Esophagus muscularis mucosa (tissue), 4 donors: ENCODE measurements at regions not wholly inside any gene's neighbourhood (a gene's known extent, or its start where the extent isn't known, plus 50 kb on each side); places are given as distances from the start of the nearest gene placed in this dataset.

Experiments
- DNase-seq: peaks from one replicate; pipeline ENCODE4 v3.0.0-alpha.2; 2017; ENCODE audit errors: extremely low spot score
- H3K27ac ChIP-seq, 4 donors: fragments of 200-600 bp; sonication (generic); replicated peaks in 1 of 4; 1 replicate in 3 of 4; 2 replicates in 1 of 4; pipeline ENCODE4 v1.5.1; 2016 to 2019; ENCODE audit warnings: mild to moderate bottlenecking in 1 of 4
- H3K27me3 ChIP-seq, 4 donors: fragments of 200-600 bp; sonication (generic); one replicate each; pipeline versions ENCODE4 v1.5.1 to v1.6.0; 2016 to 2019
- H3K36me3 ChIP-seq, 4 donors: fragments of 200-600 bp; sonication (generic); one replicate each; pipeline ENCODE4 v1.5.1; 2016 to 2019
- H3K4me1 ChIP-seq, 4 donors: fragments of 200-600 bp; sonication (generic); one replicate each; pipeline ENCODE4 v1.5.1; 2016 to 2019
- H3K4me3 ChIP-seq, 4 donors: fragments of 200-600 bp; sonication (generic); 1 replicate in 2 of 4; 2 replicates in 2 of 4; pipeline ENCODE4 v1.5.1; 2016 to 2019; ENCODE audit warnings: mild to moderate bottlenecking in 4 of 4, moderate library complexity in 1 of 4
- H3K9me3 ChIP-seq, 4 donors: fragments of 200-600 bp; sonication (generic); 1 replicate in 3 of 4; 2 replicates in 1 of 4; pipeline ENCODE4 v1.5.1; 2016 to 2019
- CTCF ChIP-seq, 3 experiments: fragments of 200-600 bp in 2 of 3; fragments of 450-650 bp in 1 of 3; sonication (generic) in 2 of 3; IDR thresholded peaks; one replicate each; pipeline ENCODE4 v1.5.1; 2017 to 2019; ENCODE audit warnings: antibody characterized with exemption in 3 of 3, mild to moderate bottlenecking in 2 of 3, moderate library complexity in 1 of 3
- EP300 ChIP-seq: sonication (generic); formaldehyde crosslinking; IDR thresholded peaks from one replicate; pipeline ENCODE4 v1.6.1; 2017; ENCODE audit warnings: antibody characterized with exemption
- POLR2A ChIP-seq: fragments of 450-650 bp; IDR thresholded peaks from one replicate; pipeline ENCODE4 v1.6.1; 2017; ENCODE audit warnings: antibody characterized with exemption, moderate library complexity, mild to moderate bottlenecking, low read depth
- POLR2AphosphoS5 ChIP-seq, 2 donors: sonication (generic); formaldehyde crosslinking; IDR thresholded peaks; one replicate each; pipeline ENCODE4 v1.6.1; 2017; ENCODE audit warnings: antibody characterized with exemption in 2 of 2
- WGBS: methylation state at CpG from one replicate; pipeline ENCODE4 v1.1.5; 2018; 5-methylcytosine and 5-hydroxymethylcytosine counted together
- intact Hi-C: fragments of 100-400 bp; cut with DNase I; formaldehyde crosslinking; loops from one replicate; pipeline ENCODE4 v1.15.1; 2023

GRCh38 chr10:52541006-52541473 lies 227.0 kb downstream of the DKK1 start:
- Histone ChIP-seq H3K4me1 (no peaks in the 10 kb centered on the region), H3K27me3 (no peaks in the 10 kb centered on the region), H3K36me3 (no peaks in the 10 kb centered on the region), H3K9me3 (no peaks in the 10 kb centered on the region), H3K27ac (no peak overlapping the region), H3K4me3 (no peak overlapping the region)
- no peak for DNase-seq
- WGBS, result 8% methylated on average over 2 of the region's 2 CpGs
- intact Hi-C loops, result no loop called here
- TF ChIP-seq POLR2A, result no peak
- TF ChIP-seq POLR2AphosphoS5 (IDR thresholded peaks at IDR 0.05), result no peak
- TF ChIP-seq CTCF (IDR thresholded peaks at IDR 0.05), result no peak
- TF ChIP-seq EP300, result no peak

- Histone ChIP-seq H3K4me3 (no peak overlapping the region), H3K27me3 (no peaks in the 10 kb centered on the region), H3K4me1 (no peaks in the 10 kb centered on the region), H3K36me3 (no peaks in the 10 kb centered on the region), H3K9me3 (no peaks in the 10 kb centered on the region), H3K27ac (no peak overlapping the region)
- DNase-seq, result no peak
- intact Hi-C loops, result no loop called here
- no peak for TF ChIP-seq POLR2A
These were observed 228.8 kb downstream of the DKK1 start for GRCh38 chr10:52542906-52543305.

- intact Hi-C loops, result no loop called here
- no peaks in the 10 kb centered on the region for H3K4me1 ChIP-seq
- DNase-seq, result no peak
These were observed 221.5 kb downstream of the MBL2 start for GRCh38 chr10:52551046-52551445.

GRCh38 chr10:52558090-52558489 lies 214.5 kb downstream of the MBL2 start:
- intact Hi-C loops, result no loop called here
- WGBS, result 100% methylated on average over 1 of the region's 1 CpG
- no peak overlapping the region for H3K27ac ChIP-seq
- no peaks in the 10 kb centered on the region for H3K4me1 ChIP-seq
- no peaks in the 10 kb centered on the region for H3K9me3 ChIP-seq
- H3K27me3 ChIP-seq, result no peaks in the 10 kb centered on the region
- no peak overlapping the region for H3K4me3 ChIP-seq
- no peaks in the 10 kb centered on the region for H3K36me3 ChIP-seq
- TF ChIP-seq POLR2AphosphoS5 (IDR thresholded peaks at IDR 0.05) (no peak), POLR2A (no peak), CTCF (IDR thresholded peaks at IDR 0.05) (no peak), EP300 (no peak)
- DNase-seq, result no peak

More at GRCh38 chr10:52551046-52551445, 221.5 kb downstream of the MBL2 start:
- TF ChIP-seq POLR2AphosphoS5 (IDR thresholded peaks at IDR 0.05), result no peak
- TF ChIP-seq POLR2A, result no peak
- no peak for TF ChIP-seq EP300
- TF ChIP-seq CTCF (IDR thresholded peaks at IDR 0.05), result no peak
- no peak overlapping the region for H3K4me3 ChIP-seq
- H3K36me3 ChIP-seq, result no peaks in the 10 kb centered on the region
- H3K27me3 ChIP-seq, result no peaks in the 10 kb centered on the region
- no peaks in the 10 kb centered on the region for H3K9me3 ChIP-seq
- H3K27ac ChIP-seq, result no peak overlapping the region

GRCh38 chr10:52561322-52561721 lies 211.3 kb downstream of the MBL2 start:
- Histone ChIP-seq H3K4me3 (no peak overlapping the region), H3K27ac (no peak overlapping the region), H3K27me3 (no peaks in the 10 kb centered on the region), H3K36me3 (no peaks in the 10 kb centered on the region), H3K9me3 (no peaks in the 10 kb centered on the region), H3K4me1 (no peaks in the 10 kb centered on the region)
- DNase-seq, result no peak
- WGBS, result 91% methylated on average over 3 of the region's 3 CpGs
- no peak for TF ChIP-seq POLR2AphosphoS5 (IDR thresholded peaks at IDR 0.05)
- TF ChIP-seq EP300, result no peak
- TF ChIP-seq POLR2A, result no peak
- no peak for TF ChIP-seq CTCF (IDR thresholded peaks at IDR 0.05)
- intact Hi-C loops, result no loop called here
